IMR-90 (cell line): ENCODE measurements at regions not wholly inside any gene's neighbourhood (a gene's known extent, or its start where the extent isn't known, plus 50 kb on each side); places are given as distances from the start of the nearest gene placed in this dataset.

ENCODE experiments used
- ATAC-seq: fragments of 200-7000 bp; cut with Tn5 transposase; 2 replicates; pipeline ENCODE4 v1.9.1; 2020; ENCODE audit warnings: low read depth, mild to moderate bottlenecking, moderate library complexity
- BruUV-seq: library from RNA; stranded (reverse); fragments of 400-500 nt; replicated peaks from 2 replicates; lab custom pipeline; 2021; lab: Mats Ljungman, UMichigan
- CTCF ChIA-PET: fragments of 300-600 bp; formaldehyde crosslinking; extraction: SDS; loops from one replicate; lab custom pipeline; 2021; ENCODE audit warnings: antibody characterized with exemption; lab: Yijun Ruan, JAX
- POLR2A ChIA-PET: fragments of 300-600 bp; sonication (Branson Sonifier 250); formaldehyde crosslinking; loops from one replicate; lab custom pipeline; 2022; ENCODE audit warnings: antibody characterized with exemption; ENCODE audit not compliant: unreplicated experiment; lab: Charles Lee
- DNase-seq: peaks from one replicate; pipeline ENCODE4 v3.0.0; 2013
- H2AFZ ChIP-seq: replicated peaks from 2 replicates; pipeline ENCODE3; 2013; ENCODE audit warnings: low read length, mild to moderate bottlenecking; ENCODE audit not compliant: poor library complexity
- H2AK5ac ChIP-seq: 2 replicates; pipeline ENCODE4 v1.6.1; 2013; ENCODE audit warnings: low read depth, low read length, inconsistent platforms
- H2AK9ac ChIP-seq: replicated peaks from 2 replicates; pipeline ENCODE3; 2013; ENCODE audit warnings: mild to moderate bottlenecking, low read depth, low read length, moderate library complexity; ENCODE audit not compliant: poor library complexity
- H2BK120ac ChIP-seq: 2 replicates; pipeline ENCODE4 v1.6.1; 2013; ENCODE audit warnings: low read depth, low read length, inconsistent platforms
- H2BK15ac ChIP-seq: 3 replicates; pipeline ENCODE4 v1.6.1; 2013; ENCODE audit warnings: low read depth, low read length, inconsistent platforms
- H2BK20ac ChIP-seq: 2 replicates; pipeline ENCODE4 v1.6.1; 2013; ENCODE audit warnings: low read depth, mild to moderate bottlenecking, inconsistent platforms, low read length, moderate library complexity
- H2BK5ac ChIP-seq: 2 replicates; pipeline ENCODE4 v1.6.1; 2013; ENCODE audit warnings: mild to moderate bottlenecking, low read depth, low read length, inconsistent platforms; ENCODE audit not compliant: poor library complexity, severe bottlenecking
- H3K14ac ChIP-seq: replicated peaks from 2 replicates; pipeline ENCODE4 v1.6.1; 2013; ENCODE audit warnings: low read depth, low read length, inconsistent platforms
- H3K18ac ChIP-seq: 2 replicates; pipeline ENCODE4 v1.6.1; 2013; ENCODE audit warnings: low read depth, low read length, control low read depth
- H3K23ac ChIP-seq: 2 replicates; pipeline ENCODE4 v1.6.1; 2013; ENCODE audit warnings: low read depth, low read length, inconsistent platforms
- H3K27ac ChIP-seq: 2 replicates; pipeline ENCODE4 v1.5.1; 2013; ENCODE audit warnings: mild to moderate bottlenecking, control low read depth, low read length; ENCODE audit not compliant: insufficient read depth
- H3K27me3 ChIP-seq: 2 replicates; pipeline ENCODE4 v1.6.1; 2013; ENCODE audit warnings: low read length; ENCODE audit not compliant: control insufficient read depth, insufficient read depth
- H3K36me3 ChIP-seq: 2 replicates; pipeline ENCODE4 v1.6.1; 2013; ENCODE audit warnings: low read length, mixed read lengths; ENCODE audit not compliant: control insufficient read depth, insufficient read depth
- H3K4ac ChIP-seq: 2 replicates; pipeline ENCODE4 v1.6.1; 2013; ENCODE audit warnings: low read depth, low read length, inconsistent platforms
- H3K4me1 ChIP-seq: 2 replicates; pipeline ENCODE4 v1.6.1; 2013; ENCODE audit warnings: low read length, mixed read lengths; ENCODE audit not compliant: control insufficient read depth, insufficient read depth
- H3K4me2 ChIP-seq: 2 replicates; pipeline ENCODE4 v1.6.1; 2013; ENCODE audit warnings: low read depth, mild to moderate bottlenecking, control low read depth, low read length, moderate library complexity
- H3K4me3 ChIP-seq: 2 replicates; pipeline ENCODE4 v1.5.1; 2013; ENCODE audit warnings: low read depth, mild to moderate bottlenecking, control low read depth, low read length, moderate library complexity; ENCODE audit not compliant: insufficient read depth
- H3K56ac ChIP-seq: 2 replicates; pipeline ENCODE4 v1.6.1; 2013; ENCODE audit warnings: low read length, inconsistent platforms; ENCODE audit not compliant: insufficient read depth; ENCODE audit errors: extremely low read depth
- H3K79me1 ChIP-seq, 2 experiments: 2 replicates each; pipeline ENCODE4 v1.6.1; 2013; ENCODE audit warnings: low read length in 2 of 2, inconsistent platforms in 1 of 2, low read depth in 1 of 2
- H3K9ac ChIP-seq: 2 replicates; pipeline ENCODE4 v1.6.1; 2013; ENCODE audit warnings: low read depth, low read length, control low read depth
- H3K9me1 ChIP-seq: 2 replicates; pipeline ENCODE4 v1.6.1; 2013; ENCODE audit warnings: low read length, inconsistent platforms; ENCODE audit not compliant: insufficient read depth
- H3K9me3 ChIP-seq: 2 replicates; pipeline ENCODE4 v1.6.1; 2013; ENCODE audit warnings: low read length; ENCODE audit not compliant: control insufficient read depth, insufficient read depth
- H4K20me1 ChIP-seq: 2 replicates; pipeline ENCODE4 v1.6.1; 2013; ENCODE audit warnings: low read length, inconsistent platforms; ENCODE audit not compliant: insufficient read depth
- H4K5ac ChIP-seq: 2 replicates; pipeline ENCODE4 v1.6.1; 2013; ENCODE audit warnings: mild to moderate bottlenecking, low read depth, low read length, control low read depth
- H4K8ac ChIP-seq, 2 experiments: 2 replicates each; pipeline ENCODE4 v1.6.1; 2013; ENCODE audit warnings: low read depth in 2 of 2, low read length in 2 of 2, control low read depth in 1 of 2, inconsistent platforms in 1 of 2
- H4K91ac ChIP-seq: 2 replicates; pipeline ENCODE4 v1.6.1; 2013; ENCODE audit warnings: low read depth, low read length, inconsistent platforms; ENCODE audit not compliant: insufficient read depth
- BHLHE40 ChIP-seq: fragments of 150-350 bp; IDR thresholded peaks from 2 replicates; pipeline ENCODE4 v1.6.1; 2016; ENCODE audit warnings: mild to moderate bottlenecking, low read depth, low read length
- CEBPB ChIP-seq: IDR thresholded peaks from 2 replicates; pipeline ENCODE4 v1.6.1; 2012; ENCODE audit warnings: low read depth, low read length, improper control_type of control experiment
- CHD1 ChIP-seq: IDR thresholded peaks from 2 replicates; pipeline ENCODE4 v1.6.1; 2012; ENCODE audit warnings: low read depth, low read length, improper control_type of control experiment
- FOS ChIP-seq: fragments of 150-350 bp; IDR thresholded peaks from 2 replicates; pipeline ENCODE4 v1.6.1; 2016; ENCODE audit warnings: low read depth, low read length
- NFE2L2 ChIP-seq: fragments of 150-350 bp; IDR thresholded peaks from 2 replicates; pipeline ENCODE4 v1.6.1; 2016; ENCODE audit warnings: low read depth, mild to moderate bottlenecking, low read length
- POLR2A ChIP-seq: IDR thresholded peaks from 2 replicates; pipeline ENCODE4 v1.6.1; 2012; ENCODE audit warnings: mild to moderate bottlenecking, low read depth, low read length
- RAD21 ChIP-seq: IDR thresholded peaks from 2 replicates; pipeline ENCODE4 v1.6.1; 2012; ENCODE audit warnings: low read length, improper control_type of control experiment
- RCOR1 ChIP-seq: IDR thresholded peaks from 2 replicates; pipeline ENCODE4 v1.6.1; 2012; ENCODE audit warnings: mild to moderate bottlenecking, low read length, improper control_type of control experiment; ENCODE audit not compliant: insufficient replicate concordance
- RFX5 ChIP-seq: IDR thresholded peaks from 2 replicates; pipeline ENCODE4 v1.8.0; 2012; ENCODE audit warnings: low read depth, mild to moderate bottlenecking, low read length, moderate library complexity
- WGBS, 2 experiments: methylation state at CpG; one replicate each; pipeline versions ENCODE4 v1.1.5 to v1.1.7; 2013; ENCODE audit warnings: missing lambda C conversion rate in 2 of 2; ENCODE audit not compliant: insufficient read length in 1 of 2; ENCODE audit errors: extremely low coverage in 2 of 2; 5-methylcytosine and 5-hydroxymethylcytosine counted together
- dilution Hi-C: fragments of 300-500 bp; cut with HindIII; formaldehyde crosslinking; loops from one replicate; pipeline ENCODE4 v1.14.3; 2018; ENCODE audit warnings: low sequenced_read_pairs; ENCODE audit not compliant: unreplicated experiment
- in situ Hi-C: fragments of 300-500 bp; cut with MboI; formaldehyde crosslinking; loops from 3 replicates; pipeline ENCODE4 v1.14.3; 2019; ENCODE audit warnings: low sequenced_read_pairs, inconsistent platforms, mixed read lengths
- intact Hi-C: fragments of 100-400 bp; cut with micrococcal nuclease; formaldehyde crosslinking; loops from 2 replicates; pipeline ENCODE4 v1.10.0; 2022

DNA sequence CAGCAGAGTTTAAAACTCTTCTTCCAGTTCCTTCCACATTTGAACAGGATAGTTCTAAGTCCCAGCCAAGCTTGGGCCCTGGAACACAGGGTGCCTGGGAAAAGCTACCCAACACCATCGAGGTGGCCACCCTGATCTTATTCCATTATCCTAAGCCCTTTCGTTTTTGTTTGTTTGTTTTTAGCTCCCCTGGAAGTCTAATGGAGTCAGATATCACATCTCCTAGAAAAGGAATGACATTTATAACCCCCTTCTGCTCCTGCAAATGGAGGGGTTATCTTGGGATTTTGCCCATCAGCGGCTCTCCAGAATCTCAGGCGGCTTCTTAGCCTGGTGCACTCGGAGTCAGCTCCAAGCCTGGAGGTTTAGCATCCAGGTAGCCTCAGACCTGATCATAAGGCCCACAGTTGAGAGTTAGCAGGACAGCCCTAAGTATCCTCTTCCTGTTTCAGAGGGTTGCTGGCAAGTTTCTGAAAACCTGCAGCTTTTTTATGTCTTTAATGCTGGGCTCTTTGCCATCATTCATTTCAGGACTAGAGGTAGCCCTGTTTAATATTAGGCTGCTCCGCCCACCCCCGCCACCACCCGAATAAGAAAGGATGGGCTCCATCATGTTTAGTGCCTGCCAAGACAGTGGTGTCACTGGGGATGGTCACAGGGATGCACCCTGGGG lies 230.0 kb upstream of the LNX1 start:
- H3K23ac ChIP-seq: no peak overlapping the region
- dilution Hi-C loops (no loop called here), intact Hi-C loops (no loop called here), in situ Hi-C loops (no loop called here)
- H2BK5ac ChIP-seq: no peak overlapping the region
- H4K91ac ChIP-seq: no peak overlapping the region
- peak overlapping the region; percentile 25 for H2AK9ac ChIP-seq
- H4K5ac ChIP-seq: peak overlapping the region; percentile 54; the same call in 1 of the 2 replicates
- WGBS, 2 experiments: 60% methylated on average over 1 of the region's 8 CpGs; no CpG with 5 or more reads in 1 of the 2 experiments
- H3K14ac ChIP-seq: no peak overlapping the region
- no peak overlapping the region for H3K4me3 ChIP-seq
- H3K56ac ChIP-seq: no peak overlapping the region
- no peak overlapping the region for H2BK120ac ChIP-seq
- ATAC-seq (no peak), DNase-seq (no peak)
- H4K20me1 ChIP-seq: no peaks in the 10 kb centered on the region
- H4K8ac ChIP-seq: peak overlapping the region in 1 of 2 experiments; percentile 2; a peak in 1 of 4 replicates
- H3K4me1 ChIP-seq: peaks cover 16% of the 10 kb centered on the region
- H2AK5ac ChIP-seq: peak overlapping the region; percentile 43; the same call in 1 of the 2 replicates
- TF ChIP-seq CEBPB (no peak), FOS (no peak), NFE2L2 (no peak), RAD21 (no peak), CHD1 (no peak), RFX5 (no peak), BHLHE40 (no peak), POLR2A (no peak), RCOR1 (no peak)
- H3K18ac ChIP-seq: peak overlapping the region; percentile 34; the same call in 1 of the 2 replicates
- H3K36me3 ChIP-seq: no peaks in the 10 kb centered on the region
- no peak overlapping the region for H3K4ac ChIP-seq
- BruUV-seq: no TSS peak
- peak overlapping the region; percentile 27; the same call in 1 of the 2 replicates for H3K27ac ChIP-seq
- H3K4me2 ChIP-seq: no peak overlapping the region
- H3K9me1 ChIP-seq: peaks cover 6% of the 10 kb centered on the region
- no peak overlapping the region for H2AFZ ChIP-seq
- H2BK15ac ChIP-seq: no peak overlapping the region
- ChIA-PET CTCF (no interaction called here), POLR2A (no interaction called here)
- H3K9me3 ChIP-seq: no peaks in the 10 kb centered on the region
- no peak overlapping the region for H3K9ac ChIP-seq
- no peaks in the 10 kb centered on the region for H3K27me3 ChIP-seq
- H2BK20ac ChIP-seq: no peak overlapping the region
- H3K79me1 ChIP-seq: no peaks in the 10 kb centered on the region
